ENCODE measurements at regions not wholly inside any gene's neighbourhood (a gene's known extent, or its start where the extent isn't known, plus 50 kb on each side); places are given as distances from the start of the nearest gene placed in this dataset.
"Not testable (repeated sequence)": the region's sequence is repeated elsewhere in the genome, so short reads cannot be mapped to it uniquely, and the experiment has no call there.

GRCh38 chr2:36169843-36170242, 185.7 kb upstream of the CRIM1 start:
- TF ChIP-seq CTCF (IDR thresholded peaks at IDR 0.05) (no peak), POLR2A (IDR thresholded peaks at IDR 0.05) (no peak)
- DNase-seq, result no peak
- Histone ChIP-seq H3K27ac (no peak overlapping the region), H3K36me3 (no peaks in the 10 kb centered on the region), H3K9me3 (no peaks in the 10 kb centered on the region), H3K4me1 (peaks cover 0 to 19% (median 0%) of the 10 kb centered on the region in 3 donors), H3K4me3 (no peak overlapping the region), H3K27me3 (peaks cover 0 to 6% (median 0%) of the 10 kb centered on the region in 4 donors)
- 63 to 64% methylated on average over 1 of the region's 1 CpG for WGBS, 2 donors
- intact Hi-C loops (cut with DNase I), result no loop called here

- DNase-seq, result no peak
- intact Hi-C loops (cut with DNase I), result no loop called here
- H3K36me3 ChIP-seq, result no peaks in the 10 kb centered on the region
- no peak for TF ChIP-seq CTCF (IDR thresholded peaks at IDR 0.05)
- TF ChIP-seq POLR2A (IDR thresholded peaks at IDR 0.05), result no peak
- 47 to 53% methylated on average over 2 of the region's 2 CpGs for WGBS, 2 donors
- peaks cover 0 to 6% (median 0%) of the 10 kb centered on the region in 4 donors for H3K27me3 ChIP-seq
- no peak overlapping the region for H3K4me3 ChIP-seq
- peaks cover 0 to 5% (median 0%) of the 10 kb centered on the region in 3 donors for H3K4me1 ChIP-seq
- H3K27ac ChIP-seq, result no peak overlapping the region
- no peaks in the 10 kb centered on the region for H3K9me3 ChIP-seq
These were observed 187.5 kb upstream of the CRIM1 start for GRCh38 chr2:36168115-36168514.

GRCh38 chr2:36165132-36165531, 190.4 kb upstream of the CRIM1 start:
- H3K27me3 ChIP-seq, result no peaks in the 10 kb centered on the region
- H3K27ac ChIP-seq, result no peak overlapping the region
- WGBS, 2 donors, result 83 to 87% methylated on average over 4 of the region's 4 CpGs
- no peaks in the 10 kb centered on the region for H3K36me3 ChIP-seq
- no peak overlapping the region for H3K4me3 ChIP-seq
- intact Hi-C loops (cut with DNase I), result no loop called here
- no peak for TF ChIP-seq CTCF (IDR thresholded peaks at IDR 0.05)
- no peak for TF ChIP-seq POLR2A (IDR thresholded peaks at IDR 0.05)
- no peaks in the 10 kb centered on the region for H3K4me1 ChIP-seq
- H3K9me3 ChIP-seq, result no peaks in the 10 kb centered on the region
- DNase-seq, result no peak

- no peaks in the 10 kb centered on the region for H3K9me3 ChIP-seq
- TF ChIP-seq CTCF (IDR thresholded peaks at IDR 0.05) (no peak), POLR2A (IDR thresholded peaks at IDR 0.05) (no peak)
- no peaks in the 10 kb centered on the region for H3K36me3 ChIP-seq
- no peaks in the 10 kb centered on the region for H3K4me1 ChIP-seq
- H3K4me3 ChIP-seq, result no peak overlapping the region
- no peak overlapping the region for H3K27ac ChIP-seq
- 76 to 84% methylated on average over 3 of the region's 3 CpGs for WGBS, 2 donors
- no peak for DNase-seq
- no peaks in the 10 kb centered on the region for H3K27me3 ChIP-seq
- intact Hi-C loops (cut with DNase I), result no loop called here
These were observed 191.9 kb upstream of the CRIM1 start for GRCh38 chr2:36163520-36164254.

- H3K36me3 ChIP-seq; H3K27ac ChIP-seq; H3K4me1 ChIP-seq; H3K4me3 ChIP-seq; intact Hi-C loops (cut with DNase I); DNase-seq; H3K9me3 ChIP-seq; H3K27me3 ChIP-seq: not testable (repeated sequence)
- 100% methylated on average over 1 of the region's 1 CpG for WGBS, 2 donors
These were observed 198.5 kb upstream of the CRIM1 start for GRCh38 chr2:36157093-36157492.
